Spleen (tissue), 7 donors: ENCODE measurements at regions not wholly inside any gene's neighbourhood (a gene's known extent, or its start where the extent isn't known, plus 50 kb on each side); places are given as distances from the start of the nearest gene placed in this dataset.

Experiments used
- POLR2A ChIP-seq, 3 donors: fragments of 450-650 bp; IDR thresholded peaks; one replicate each; pipeline ENCODE4 v1.5.1; 2017; ENCODE audit warnings: antibody characterized with exemption in 3 of 3, mild to moderate bottlenecking in 1 of 3
- POLR2AphosphoS5 ChIP-seq, 3 donors: sonication (generic); formaldehyde crosslinking; IDR thresholded peaks; one replicate each; pipeline ENCODE4 v1.5.1; 2017; ENCODE audit warnings: antibody characterized with exemption in 3 of 3
- TF ChIP-seq, protein P1 (sequence below), 11 experiments: fragments of 200-600 bp in 7 of 11; fragments of 450-650 bp in 4 of 11; sonication (generic) in 4 of 11; IDR thresholded peaks in 8 of 11; conservative IDR thresholded peaks in 3 of 11; 1 replicate in 7 of 11; 2 replicates in 4 of 11; pipeline versions ENCODE4 v1.4.0 to v1.8.0; 2016 to 2021; ENCODE audit warnings: antibody characterized with exemption in 11 of 11, inconsistent platforms in 4 of 11, mild to moderate bottlenecking in 1 of 11
- donor health status: DM: no; HTN: no; CAD: no; lungs with moderate emphysema.
- donor health status: DM: no; HTN: no; CAD: no.
- donor health status: DM: no; HTN: no; CAD: no.

DNA sequence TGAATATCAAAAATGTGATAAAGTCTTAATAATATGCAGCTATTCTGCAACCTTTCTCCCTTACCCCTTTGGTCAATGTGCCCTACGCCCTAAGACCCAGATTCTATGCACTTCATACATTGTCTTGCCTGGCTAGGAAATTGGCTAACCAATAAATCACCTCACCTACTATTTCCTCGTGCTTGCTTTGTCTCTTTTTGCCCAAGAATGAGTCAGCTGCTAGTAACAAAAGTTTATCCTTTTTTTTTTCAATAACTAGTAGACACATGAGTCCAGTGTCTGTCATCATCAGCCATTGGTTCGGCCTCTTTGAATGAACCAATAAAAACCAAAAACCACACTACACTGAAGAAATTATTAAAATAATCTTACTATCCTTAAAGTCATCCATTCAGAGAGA lies 387.1 kb downstream of the PPP3CA start:
- TF ChIP-seq, protein P1, sequence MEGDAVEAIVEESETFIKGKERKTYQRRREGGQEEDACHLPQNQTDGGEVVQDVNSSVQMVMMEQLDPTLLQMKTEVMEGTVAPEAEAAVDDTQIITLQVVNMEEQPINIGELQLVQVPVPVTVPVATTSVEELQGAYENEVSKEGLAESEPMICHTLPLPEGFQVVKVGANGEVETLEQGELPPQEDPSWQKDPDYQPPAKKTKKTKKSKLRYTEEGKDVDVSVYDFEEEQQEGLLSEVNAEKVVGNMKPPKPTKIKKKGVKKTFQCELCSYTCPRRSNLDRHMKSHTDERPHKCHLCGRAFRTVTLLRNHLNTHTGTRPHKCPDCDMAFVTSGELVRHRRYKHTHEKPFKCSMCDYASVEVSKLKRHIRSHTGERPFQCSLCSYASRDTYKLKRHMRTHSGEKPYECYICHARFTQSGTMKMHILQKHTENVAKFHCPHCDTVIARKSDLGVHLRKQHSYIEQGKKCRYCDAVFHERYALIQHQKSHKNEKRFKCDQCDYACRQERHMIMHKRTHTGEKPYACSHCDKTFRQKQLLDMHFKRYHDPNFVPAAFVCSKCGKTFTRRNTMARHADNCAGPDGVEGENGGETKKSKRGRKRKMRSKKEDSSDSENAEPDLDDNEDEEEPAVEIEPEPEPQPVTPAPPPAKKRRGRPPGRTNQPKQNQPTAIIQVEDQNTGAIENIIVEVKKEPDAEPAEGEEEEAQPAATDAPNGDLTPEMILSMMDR (IDR thresholded peaks at IDR 0.05 in 8 of 11, conservative IDR thresholded peaks at IDR 0.05 in 3 of 11) = no peak
- TF ChIP-seq POLR2A (IDR thresholded peaks at IDR 0.05) (no peak), POLR2AphosphoS5 (IDR thresholded peaks at IDR 0.05) (no peak)
